ENCODE measurements at regions not wholly inside any gene's neighbourhood (a gene's known extent, or its start where the extent isn't known, plus 50 kb on each side); places are given as distances from the start of the nearest gene placed in this dataset.

DNA sequence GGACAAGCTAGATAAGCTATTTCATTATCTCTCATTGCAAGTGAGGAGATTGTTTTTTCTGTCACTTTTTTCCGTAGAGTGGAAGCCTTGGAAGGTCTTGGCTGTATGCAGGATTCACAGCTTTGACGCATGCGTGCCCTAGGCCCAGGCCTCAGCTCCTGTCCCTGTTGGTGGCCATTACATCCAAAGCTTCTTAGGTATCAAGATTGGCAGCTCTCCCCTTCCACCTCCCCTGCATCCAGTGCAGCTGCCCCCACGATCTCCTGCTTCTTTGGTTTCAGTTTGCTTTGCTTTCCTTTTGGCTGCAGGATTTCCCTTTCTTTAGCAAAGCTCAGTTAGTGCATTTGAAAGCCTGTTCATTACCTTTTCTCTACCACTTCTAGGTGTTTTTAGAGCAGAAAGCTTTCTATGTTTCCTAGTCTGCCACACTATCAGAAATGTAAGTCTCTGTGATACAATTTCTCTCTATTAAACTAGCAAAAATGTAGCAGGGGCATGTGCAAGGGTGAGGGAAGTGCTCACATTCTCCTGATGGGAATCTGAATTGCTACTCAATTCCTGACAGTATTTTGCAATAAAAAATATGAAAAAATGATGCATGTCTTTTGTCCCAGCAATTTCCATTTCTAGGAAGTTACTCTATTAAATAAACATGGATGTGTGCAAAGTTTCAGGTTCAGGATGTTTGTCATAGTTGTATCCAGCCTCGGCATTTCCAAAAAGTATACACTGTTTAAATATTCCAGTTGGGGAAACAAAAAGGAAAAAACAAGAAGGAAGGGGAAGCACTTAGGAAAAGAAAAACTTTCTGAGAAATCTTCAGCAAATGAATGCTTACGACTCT is 91.2 kb downstream of the LIPG start:
- no peak for TF ChIP-seq RAD21 (IDR thresholded peaks at IDR 0.05; ENCODE audit: insufficient read depth, low read depth, low read length)
- in situ Hi-C loops (cut with MboI): no loop called here
- intact Hi-C loops (cut with micrococcal nuclease; ENCODE audit: unreplicated experiment): no loop called here
- Histone ChIP-seq H2AFZ (ENCODE audit: control insufficient read depth, low read depth, low read length) (no peak overlapping the region), H3K79me2 (ENCODE audit: control insufficient read depth, insufficient read depth, low read length) (no peaks in the 10 kb centered on the region), H4K20me1 (ENCODE audit: control insufficient read depth, insufficient read depth) (no peaks in the 10 kb centered on the region), H3K9ac (ENCODE audit: control insufficient read depth, insufficient read depth, low read length) (no peak overlapping the region), H3K27me3 (replicated peaks in 1 of 2; ENCODE audit: control insufficient read depth in 2 of 2, insufficient read depth in 2 of 2, low read length in 1 of 2) (no peaks in the 10 kb centered on the region; a peak in 2 of 4 replicates), H3K27ac (ENCODE audit: control insufficient read depth, insufficient read depth) (no peak overlapping the region), H3K4me1 (ENCODE audit: control insufficient read depth, insufficient read depth, low read length) (no peaks in the 10 kb centered on the region), H3K9me3 (replicated peaks; ENCODE audit: control insufficient read depth, insufficient read depth, low read length) (no peaks in the 10 kb centered on the region), H3K4me3 (no peak overlapping the region), H3K4me2 (ENCODE audit: control insufficient read depth, insufficient read depth) (no peak overlapping the region), H3K36me3 (ENCODE audit: control insufficient read depth in 2 of 2, insufficient read depth in 2 of 2, low read length in 1 of 2) (no peaks in the 10 kb centered on the region)
- DNase-seq (ENCODE audit: low read depth, low spot score): no peak
- ChIA-PET RAD21 (ENCODE audit: unreplicated experiment) (no interaction called here), SMC1A (ENCODE audit: uncharacterized antibody, unreplicated experiment) (interaction anchor here (0.6 to 1.6 kb wide), 3 partner anchors 15 to 178 kb away, joined by 3 to 4 read pairs (median 4); no protein-coding TSS in a partner anchor), CTCF (interaction anchor here (1.2 kb wide), 1 partner anchor 9 kb away, joined by 3 read pairs; no protein-coding TSS in a partner anchor), POLR2A (no interaction called here)
- FAIRE-seq: no peak
- ATAC-seq: no peak
- BruUV-seq (replicated peaks): no TSS peak
- WGBS (ENCODE audit: insufficient coverage, insufficient replicate concordance, low lambda C conversion rate, missing lambda C conversion rate): 62% methylated on average over 6 of the region's 6 CpGs

DNA sequence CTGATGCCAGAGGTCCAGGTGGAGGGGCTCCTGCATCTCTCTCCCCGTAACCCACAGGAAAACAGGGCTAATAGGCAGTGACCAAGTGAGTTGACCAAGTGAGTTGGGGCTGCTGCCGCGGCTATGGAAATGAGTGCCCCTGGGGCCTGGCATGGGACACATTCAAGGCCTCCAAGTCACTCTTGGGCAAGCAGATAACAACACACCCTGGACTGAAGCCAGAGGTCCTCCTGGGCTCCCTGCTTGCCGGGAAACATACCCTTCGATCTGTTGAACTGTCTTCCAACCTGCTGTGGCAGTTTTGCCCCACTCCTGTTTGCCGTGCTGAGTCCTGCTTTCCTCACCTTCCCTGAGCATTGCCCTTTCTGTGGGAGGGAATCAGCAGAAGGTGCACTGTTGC is 89.2 kb downstream of the LIPG start:
- ChIA-PET CTCF (no interaction called here), POLR2A (no interaction called here), RAD21 (ENCODE audit: unreplicated experiment) (no interaction called here), SMC1A (ENCODE audit: uncharacterized antibody, unreplicated experiment) (interaction anchor here (0.6 kb wide), 1 partner anchor 187 kb away, joined by 3 read pairs; no protein-coding TSS in a partner anchor)
- in situ Hi-C loops (cut with MboI): no loop called here
- Histone ChIP-seq H3K4me2 (ENCODE audit: control insufficient read depth, insufficient read depth) (no peak overlapping the region), H3K79me2 (ENCODE audit: control insufficient read depth, insufficient read depth, low read length) (no peaks in the 10 kb centered on the region), H2AFZ (ENCODE audit: control insufficient read depth, low read depth, low read length) (no peak overlapping the region), H3K27ac (ENCODE audit: control insufficient read depth, insufficient read depth) (no peak overlapping the region), H3K36me3 (ENCODE audit: control insufficient read depth in 2 of 2, insufficient read depth in 2 of 2, low read length in 1 of 2) (no peaks in the 10 kb centered on the region), H3K9me3 (replicated peaks; ENCODE audit: control insufficient read depth, insufficient read depth, low read length) (no peaks in the 10 kb centered on the region), H3K27me3 (replicated peaks in 1 of 2; ENCODE audit: control insufficient read depth in 2 of 2, insufficient read depth in 2 of 2, low read length in 1 of 2) (peaks cover 0 to 3% of the 10 kb centered on the region in 2 experiments; a peak in 3 of 4 replicates), H3K4me1 (ENCODE audit: control insufficient read depth, insufficient read depth, low read length) (no peaks in the 10 kb centered on the region), H3K4me3 (no peak overlapping the region), H3K9ac (ENCODE audit: control insufficient read depth, insufficient read depth, low read length) (no peak overlapping the region), H4K20me1 (ENCODE audit: control insufficient read depth, insufficient read depth) (no peaks in the 10 kb centered on the region)
- DNase-seq (ENCODE audit: low read depth, low spot score) (no peak), ATAC-seq (no peak), FAIRE-seq (no peak)
- BruUV-seq (replicated peaks): no TSS peak
- 42% methylated on average over 6 of the region's 6 CpGs for WGBS (ENCODE audit: insufficient coverage, insufficient replicate concordance, low lambda C conversion rate, missing lambda C conversion rate)
- intact Hi-C loops (cut with micrococcal nuclease; ENCODE audit: unreplicated experiment): no loop called here
- TF ChIP-seq SMARCA5 (IDR thresholded peaks at IDR 0.05): no peak
- no peak for TF ChIP-seq ZZZ3 (IDR thresholded peaks at IDR 0.05; ENCODE audit: control insufficient read depth, insufficient read length, low read depth)
- TF ChIP-seq SMAD1 (IDR thresholded peaks at IDR 0.05; ENCODE audit: low read depth, partially characterized antibody): no peak
- TF ChIP-seq TARDBP (IDR thresholded peaks at IDR 0.05; ENCODE audit: borderline replicate concordance): no peak
- no peak for TF ChIP-seq MTA3 (IDR thresholded peaks at IDR 0.05; ENCODE audit: borderline replicate concordance, low read length)
- no peak for TF ChIP-seq STAT3 (IDR thresholded peaks at IDR 0.05; ENCODE audit: low read depth, low read length)
- no peak for TF ChIP-seq EZH2 (IDR thresholded peaks at IDR 0.05; ENCODE audit: borderline replicate concordance, control insufficient read depth, low read depth, low read length)
- TF ChIP-seq, protein P1, sequence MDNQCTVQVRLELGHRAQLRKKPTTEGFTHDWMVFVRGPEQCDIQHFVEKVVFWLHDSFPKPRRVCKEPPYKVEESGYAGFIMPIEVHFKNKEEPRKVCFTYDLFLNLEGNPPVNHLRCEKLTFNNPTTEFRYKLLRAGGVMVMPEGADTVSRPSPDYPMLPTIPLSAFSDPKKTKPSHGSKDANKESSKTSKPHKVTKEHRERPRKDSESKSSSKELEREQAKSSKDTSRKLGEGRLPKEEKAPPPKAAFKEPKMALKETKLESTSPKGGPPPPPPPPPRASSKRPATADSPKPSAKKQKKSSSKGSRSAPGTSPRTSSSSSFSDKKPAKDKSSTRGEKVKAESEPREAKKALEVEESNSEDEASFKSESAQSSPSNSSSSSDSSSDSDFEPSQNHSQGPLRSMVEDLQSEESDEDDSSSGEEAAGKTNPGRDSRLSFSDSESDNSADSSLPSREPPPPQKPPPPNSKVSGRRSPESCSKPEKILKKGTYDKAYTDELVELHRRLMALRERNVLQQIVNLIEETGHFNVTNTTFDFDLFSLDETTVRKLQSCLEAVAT (IDR thresholded peaks at IDR 0.05): no peak
- TF ChIP-seq RFX5 (IDR thresholded peaks at IDR 0.05; ENCODE audit: low read depth, low read length): no peak
- no peak for TF ChIP-seq DPF2 (IDR thresholded peaks at IDR 0.05)
- TF ChIP-seq ETV6 (conservative IDR thresholded peaks at IDR 0.05 in 1 of 2, IDR thresholded peaks at IDR 0.05 in 1 of 2; ENCODE audit: borderline replicate concordance in 1 of 2, low read depth in 1 of 2): no peak
- TF ChIP-seq KAT2A (conservative IDR thresholded peaks at IDR 0.05; ENCODE audit: control insufficient read depth, low read depth, low read length): no peak
- no peak for TF ChIP-seq ZNF384 (IDR thresholded peaks at IDR 0.05; ENCODE audit: borderline replicate concordance, low read depth, low read length)
- TF ChIP-seq SREBF2 (IDR thresholded peaks at IDR 0.05; ENCODE audit: low read length): no peak
- TF ChIP-seq, protein P2, sequence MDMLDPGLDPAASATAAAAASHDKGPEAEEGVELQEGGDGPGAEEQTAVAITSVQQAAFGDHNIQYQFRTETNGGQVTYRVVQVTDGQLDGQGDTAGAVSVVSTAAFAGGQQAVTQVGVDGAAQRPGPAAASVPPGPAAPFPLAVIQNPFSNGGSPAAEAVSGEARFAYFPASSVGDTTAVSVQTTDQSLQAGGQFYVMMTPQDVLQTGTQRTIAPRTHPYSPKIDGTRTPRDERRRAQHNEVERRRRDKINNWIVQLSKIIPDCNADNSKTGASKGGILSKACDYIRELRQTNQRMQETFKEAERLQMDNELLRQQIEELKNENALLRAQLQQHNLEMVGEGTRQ (IDR thresholded peaks at IDR 0.05; ENCODE audit: borderline replicate concordance, low read depth, low read length): no peak

All from GM12878 (cell line).